ENCODE measurements at regions not wholly inside any gene's neighbourhood (a gene's known extent, or its start where the extent isn't known, plus 50 kb on each side); places are given as distances from the start of the nearest gene placed in this dataset.

- H3K4me3 ChIP-seq: no peak overlapping the region
- H3K79me2 ChIP-seq (ENCODE audit: insufficient read depth): no peaks in the 10 kb centered on the region
- TF ChIP-seq EZH2 (IDR thresholded peaks at IDR 0.05; ENCODE audit: insufficient read depth, poor library complexity, severe bottlenecking) (no peak), EZH2phosphoT487 (IDR thresholded peaks at IDR 0.05; ENCODE audit: insufficient read depth, low read depth) (no peak)
- no peak overlapping the region for H3K27ac ChIP-seq
- no peaks in the 10 kb centered on the region for H3K9me2 ChIP-seq (ENCODE audit: insufficient read depth)
- H3K36me3 ChIP-seq (ENCODE audit: low read depth): no peaks in the 10 kb centered on the region
- no peaks in the 10 kb centered on the region for H3K4me1 ChIP-seq (ENCODE audit: insufficient read depth)
- in situ Hi-C loops (cut with MboI): no loop called here
- H3K27me3 ChIP-seq (replicated peaks; ENCODE audit: insufficient read depth): no peaks in the 10 kb centered on the region
- no peaks in the 10 kb centered on the region for H3F3A ChIP-seq (ENCODE audit: insufficient read depth)
- no peaks in the 10 kb centered on the region for H4K20me1 ChIP-seq (ENCODE audit: insufficient read depth)
- no peak for DNase-seq
- H3K9me3 ChIP-seq (ENCODE audit: low read depth): no peaks in the 10 kb centered on the region
- H2AFZ ChIP-seq: no peak overlapping the region
- H3K4me2 ChIP-seq (ENCODE audit: unreplicated experiment): no peak overlapping the region
- WGBS, 2 experiments (ENCODE audit: low coverage in 1 of 2, low lambda C conversion rate in 2 of 2, missing lambda C conversion rate in 2 of 2): 20 to 21% methylated on average over 4 of the region's 4 CpGs
- no peak overlapping the region for H3K9ac ChIP-seq
These were observed 146.1 kb upstream of the LINC00305 start for GRCh38 chr18:64294967-64295366.

DNA sequence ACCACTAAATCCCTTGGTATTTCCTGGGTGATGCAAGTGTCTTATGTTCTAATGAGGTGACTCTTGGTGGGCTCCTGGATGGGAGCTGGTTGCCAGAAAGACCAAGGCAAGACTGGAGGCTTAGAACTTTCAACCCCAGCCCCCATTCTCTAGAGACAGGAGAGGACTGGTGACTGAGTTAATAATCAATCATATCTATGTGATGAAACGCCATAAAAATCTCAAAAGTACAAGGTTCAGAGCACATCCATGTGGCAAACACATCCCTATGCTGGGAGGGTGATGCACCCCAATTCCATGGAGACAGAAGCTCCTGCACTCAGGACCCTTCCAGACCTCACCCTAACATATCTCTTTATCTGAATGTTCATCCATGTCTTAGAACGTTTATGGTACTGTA is 139.5 kb upstream of the LINC00305 start:
- no peaks in the 10 kb centered on the region for H3F3A ChIP-seq (ENCODE audit: insufficient read depth)
- H3K9me2 ChIP-seq (ENCODE audit: insufficient read depth): no peaks in the 10 kb centered on the region
- H3K4me2 ChIP-seq (ENCODE audit: unreplicated experiment): no peak overlapping the region
- H3K4me1 ChIP-seq (ENCODE audit: insufficient read depth): no peaks in the 10 kb centered on the region
- H2AFZ ChIP-seq: no peak overlapping the region
- H3K36me3 ChIP-seq (ENCODE audit: low read depth): no peaks in the 10 kb centered on the region
- H3K9me3 ChIP-seq (ENCODE audit: low read depth): no peaks in the 10 kb centered on the region
- H4K20me1 ChIP-seq (ENCODE audit: insufficient read depth): no peaks in the 10 kb centered on the region
- no peak for TF ChIP-seq EZH2phosphoT487 (IDR thresholded peaks at IDR 0.05; ENCODE audit: insufficient read depth, low read depth)
- no peak for TF ChIP-seq EZH2 (IDR thresholded peaks at IDR 0.05; ENCODE audit: insufficient read depth, poor library complexity, severe bottlenecking)
- 7 to 10% methylated on average over 2 of the region's 2 CpGs for WGBS, 2 experiments (ENCODE audit: low coverage in 1 of 2, low lambda C conversion rate in 2 of 2, missing lambda C conversion rate in 2 of 2)
- H3K9ac ChIP-seq: no peak overlapping the region
- DNase-seq: no peak
- no peaks in the 10 kb centered on the region for H3K79me2 ChIP-seq (ENCODE audit: insufficient read depth)
- H3K27ac ChIP-seq: no peak overlapping the region
- no peaks in the 10 kb centered on the region for H3K27me3 ChIP-seq (replicated peaks; ENCODE audit: insufficient read depth)
- in situ Hi-C loops (cut with MboI): no loop called here
- no peak overlapping the region for H3K4me3 ChIP-seq

DNA sequence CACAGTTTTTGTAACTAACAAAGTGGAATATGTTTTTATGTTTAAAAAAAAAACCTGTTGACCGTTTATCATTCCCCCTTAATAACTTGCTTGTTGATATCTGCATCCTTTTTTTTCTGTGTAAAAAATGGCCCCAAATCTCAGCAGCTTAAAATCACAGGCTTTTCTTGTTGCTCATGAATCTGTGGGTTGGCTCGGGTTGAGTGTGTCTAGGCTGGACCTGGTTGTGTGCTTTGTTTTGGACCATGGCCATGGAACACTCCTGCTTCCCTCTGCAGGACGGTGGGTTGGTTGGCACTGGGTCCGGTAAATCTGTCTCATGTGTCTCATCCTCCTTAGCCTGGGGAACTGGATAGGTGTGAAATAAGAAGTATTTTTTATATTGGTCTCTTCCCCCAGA is 139.0 kb upstream of the LINC00305 start:
- no peaks in the 10 kb centered on the region for H3K9me3 ChIP-seq (ENCODE audit: low read depth)
- no peaks in the 10 kb centered on the region for H3K27me3 ChIP-seq (replicated peaks; ENCODE audit: insufficient read depth)
- H3F3A ChIP-seq (ENCODE audit: insufficient read depth): no peaks in the 10 kb centered on the region
- H3K36me3 ChIP-seq (ENCODE audit: low read depth): no peaks in the 10 kb centered on the region
- 13% methylated on average over 4 of the region's 4 CpGs for WGBS, 2 experiments (ENCODE audit: low coverage in 1 of 2, low lambda C conversion rate in 2 of 2, missing lambda C conversion rate in 2 of 2)
- H2AFZ ChIP-seq: no peak overlapping the region
- no peak for DNase-seq
- H3K4me2 ChIP-seq (ENCODE audit: unreplicated experiment): no peak overlapping the region
- no peak overlapping the region for H3K9ac ChIP-seq
- H3K4me3 ChIP-seq: no peak overlapping the region
- H3K9me2 ChIP-seq (ENCODE audit: insufficient read depth): no peaks in the 10 kb centered on the region
- no peak overlapping the region for H3K27ac ChIP-seq
- H3K79me2 ChIP-seq (ENCODE audit: insufficient read depth): no peaks in the 10 kb centered on the region
- no peaks in the 10 kb centered on the region for H3K4me1 ChIP-seq (ENCODE audit: insufficient read depth)
- in situ Hi-C loops (cut with MboI): no loop called here
- no peaks in the 10 kb centered on the region for H4K20me1 ChIP-seq (ENCODE audit: insufficient read depth)
- no peak for TF ChIP-seq EZH2 (IDR thresholded peaks at IDR 0.05; ENCODE audit: insufficient read depth, poor library complexity, severe bottlenecking)
- no peak for TF ChIP-seq EZH2phosphoT487 (IDR thresholded peaks at IDR 0.05; ENCODE audit: insufficient read depth, low read depth)

- H3K9ac ChIP-seq: no peak overlapping the region
- no peak overlapping the region for H3K4me3 ChIP-seq
- H3F3A ChIP-seq (ENCODE audit: insufficient read depth): no peaks in the 10 kb centered on the region
- H3K4me1 ChIP-seq (ENCODE audit: insufficient read depth): no peaks in the 10 kb centered on the region
- H3K27ac ChIP-seq: no peak overlapping the region
- no peak for TF ChIP-seq EZH2 (IDR thresholded peaks at IDR 0.05; ENCODE audit: insufficient read depth, poor library complexity, severe bottlenecking)
- no peak for TF ChIP-seq EZH2phosphoT487 (IDR thresholded peaks at IDR 0.05; ENCODE audit: insufficient read depth, low read depth)
- WGBS, 2 experiments (ENCODE audit: low coverage in 1 of 2, low lambda C conversion rate in 2 of 2, missing lambda C conversion rate in 2 of 2): 4 to 5% methylated on average over 1 of the region's 1 CpG
- H4K20me1 ChIP-seq (ENCODE audit: insufficient read depth): no peaks in the 10 kb centered on the region
- no peak for DNase-seq
- H3K27me3 ChIP-seq (replicated peaks; ENCODE audit: insufficient read depth): no peaks in the 10 kb centered on the region
- in situ Hi-C loops (cut with MboI): no loop called here
- H2AFZ ChIP-seq: no peak overlapping the region
- H3K79me2 ChIP-seq (ENCODE audit: insufficient read depth): no peaks in the 10 kb centered on the region
- no peak overlapping the region for H3K4me2 ChIP-seq (ENCODE audit: unreplicated experiment)
- H3K9me2 ChIP-seq (ENCODE audit: insufficient read depth): no peaks in the 10 kb centered on the region
- H3K9me3 ChIP-seq (ENCODE audit: low read depth): no peaks in the 10 kb centered on the region
- no peaks in the 10 kb centered on the region for H3K36me3 ChIP-seq (ENCODE audit: low read depth)
These were observed 134.2 kb upstream of the LINC00305 start for GRCh38 chr18:64283059-64283458.

- in situ Hi-C loops (cut with MboI): no loop called here
These were observed 129.1 kb upstream of the LINC00305 start for GRCh38 chr18:64278026-64278425.

More at GRCh38 chr18:64278026-64278425, 129.1 kb upstream of the LINC00305 start:
- Histone ChIP-seq H3F3A (ENCODE audit: insufficient read depth) (no peaks in the 10 kb centered on the region), H2AFZ (no peak overlapping the region), H3K9me2 (ENCODE audit: insufficient read depth) (no peaks in the 10 kb centered on the region), H3K36me3 (ENCODE audit: low read depth) (no peaks in the 10 kb centered on the region), H3K79me2 (ENCODE audit: insufficient read depth) (no peaks in the 10 kb centered on the region), H3K27me3 (replicated peaks; ENCODE audit: insufficient read depth) (no peaks in the 10 kb centered on the region), H3K9ac (no peak overlapping the region), H3K27ac (no peak overlapping the region), H3K4me3 (no peak overlapping the region), H4K20me1 (ENCODE audit: insufficient read depth) (no peaks in the 10 kb centered on the region), H3K9me3 (ENCODE audit: low read depth) (no peaks in the 10 kb centered on the region), H3K4me2 (ENCODE audit: unreplicated experiment) (no peak overlapping the region), H3K4me1 (ENCODE audit: insufficient read depth) (no peaks in the 10 kb centered on the region)
- no peak for DNase-seq
- WGBS, 2 experiments (ENCODE audit: low coverage in 1 of 2, low lambda C conversion rate in 2 of 2, missing lambda C conversion rate in 2 of 2): 45 to 50% methylated on average over 5 of the region's 5 CpGs
- TF ChIP-seq EZH2phosphoT487 (IDR thresholded peaks at IDR 0.05; ENCODE audit: insufficient read depth, low read depth) (no peak), EZH2 (IDR thresholded peaks at IDR 0.05; ENCODE audit: insufficient read depth, poor library complexity, severe bottlenecking) (no peak)

Data from GM23248 (cell line).